SK-MEL-5 (cell line): ENCODE measurements at regions not wholly inside any gene's neighbourhood (a gene's known extent, or its start where the extent isn't known, plus 50 kb on each side); places are given as distances from the start of the nearest gene placed in this dataset.
"Not testable (repeated sequence)": the region's sequence is repeated elsewhere in the genome, so short reads cannot be mapped to it uniquely, and the experiment has no call there.

Experiments used
- DNase-seq: peaks from one replicate; pipeline ENCODE4 v3.0.0-alpha.2; 2016; ENCODE audit warnings: low read depth, low spot score
- in situ Hi-C: cut with HindIII; loops from 2 replicates; pipeline ENCODE4 v1.10.0; 2016; ENCODE audit warnings: low sequenced_read_pairs, high pct_unique_total_duplicates, low pct_unique_long_range_greater_than_20kb

DNA sequence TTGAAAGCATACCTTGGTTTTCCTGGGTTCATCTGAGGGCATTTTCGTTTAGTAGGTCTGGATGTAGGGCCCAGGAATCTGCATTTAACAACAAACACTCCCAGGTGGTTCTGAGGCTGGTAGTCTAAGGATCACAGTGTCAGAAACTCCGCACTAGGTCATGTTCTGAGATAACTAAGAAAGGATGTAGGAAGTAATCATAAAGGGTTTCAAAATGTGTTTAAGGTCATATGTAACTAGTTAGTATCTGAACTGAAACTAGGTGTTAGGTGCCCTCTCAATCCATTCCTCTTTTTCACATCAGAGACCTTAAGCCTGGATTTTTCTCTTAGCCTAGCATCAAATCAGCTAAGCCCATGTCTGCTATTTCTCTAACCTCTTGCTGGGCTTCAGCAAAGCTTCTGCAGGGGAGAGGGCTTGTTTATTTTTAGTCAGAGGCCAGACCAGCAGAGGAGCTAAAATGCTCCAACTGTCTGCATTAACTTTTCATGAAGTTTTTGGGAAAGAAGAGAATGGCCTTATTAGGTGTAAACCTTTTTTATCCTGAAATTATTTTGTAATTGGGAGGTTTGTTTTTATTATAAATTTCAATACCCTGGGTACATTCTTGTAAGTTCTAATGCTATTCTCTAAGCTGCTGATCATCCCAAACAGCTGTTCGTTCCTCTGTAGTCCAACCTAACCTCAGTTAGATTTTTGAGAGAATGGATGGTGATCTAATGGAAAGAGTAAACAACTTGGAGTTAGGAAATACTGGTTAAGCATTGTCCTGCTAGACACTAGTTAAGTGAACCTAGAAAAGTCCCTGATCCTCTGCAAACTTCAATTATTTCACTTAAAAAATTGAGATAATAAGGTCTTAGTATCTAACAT lies 262.8 kb upstream of the RFC3 start:
- in situ Hi-C loops, result no loop called here
- DNase-seq, result no peak

DNA sequence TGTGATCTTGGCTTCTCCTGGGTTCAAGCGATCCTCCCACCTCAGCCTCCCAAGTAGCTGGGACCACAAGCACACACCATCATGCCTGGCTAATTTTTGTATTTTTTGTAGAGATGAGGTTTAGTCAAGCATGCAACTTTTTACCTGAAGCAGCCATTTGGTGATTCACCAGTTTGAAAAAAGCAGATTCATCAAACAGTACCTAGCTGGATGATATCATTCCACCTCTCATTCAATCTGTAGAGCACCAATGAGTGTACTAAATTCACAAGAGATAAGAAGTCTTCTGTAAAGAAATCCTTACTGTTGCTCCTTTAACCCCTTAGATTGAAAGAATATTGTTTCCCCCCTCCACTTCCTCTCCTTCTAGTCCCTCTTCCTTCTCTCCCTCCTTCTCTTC lies 261.1 kb upstream of the RFC3 start:
- in situ Hi-C loops, result no loop called here
- DNase-seq, result no peak

DNA sequence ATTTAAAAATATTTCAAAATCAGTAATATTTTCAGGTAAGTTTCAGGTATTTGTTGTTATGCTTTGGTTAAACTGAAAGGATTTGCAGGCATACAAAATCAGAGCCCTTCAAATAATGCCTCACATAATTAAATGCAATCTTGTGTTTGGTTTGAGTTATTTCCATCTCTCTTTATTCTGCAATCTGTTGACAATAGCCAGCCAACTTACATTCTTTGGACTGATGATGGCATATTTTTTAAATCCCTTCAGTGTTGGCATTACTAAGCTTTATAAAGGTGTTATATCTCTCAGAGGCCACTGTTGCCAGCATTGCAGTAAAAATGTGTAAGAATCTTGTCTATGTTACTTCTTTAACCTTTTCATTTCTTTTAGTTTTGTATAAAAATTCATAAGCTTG lies 257.2 kb upstream of the RFC3 start:
- DNase-seq, result no peak
- in situ Hi-C loops, result no loop called here

DNA sequence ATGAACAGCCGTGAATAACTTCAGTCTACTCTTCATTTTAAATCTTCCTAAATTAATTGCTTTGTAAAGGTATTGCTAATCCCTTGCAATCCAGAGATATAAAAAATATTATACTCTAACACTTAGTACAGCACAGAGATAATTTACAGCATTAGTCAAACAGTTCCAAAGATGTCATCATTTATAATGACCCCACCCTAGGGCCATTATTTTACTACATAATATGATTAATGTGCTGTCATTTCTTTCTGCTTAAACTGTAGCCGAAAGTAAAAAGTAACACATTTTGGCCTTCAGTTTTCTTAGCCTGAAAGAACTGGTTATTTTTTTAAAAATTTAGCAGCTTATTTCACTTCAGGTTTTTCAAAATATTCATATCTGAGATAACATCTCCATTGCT lies 256.3 kb upstream of the RFC3 start:
- DNase-seq, result no peak
- in situ Hi-C loops, result no loop called here

DNA sequence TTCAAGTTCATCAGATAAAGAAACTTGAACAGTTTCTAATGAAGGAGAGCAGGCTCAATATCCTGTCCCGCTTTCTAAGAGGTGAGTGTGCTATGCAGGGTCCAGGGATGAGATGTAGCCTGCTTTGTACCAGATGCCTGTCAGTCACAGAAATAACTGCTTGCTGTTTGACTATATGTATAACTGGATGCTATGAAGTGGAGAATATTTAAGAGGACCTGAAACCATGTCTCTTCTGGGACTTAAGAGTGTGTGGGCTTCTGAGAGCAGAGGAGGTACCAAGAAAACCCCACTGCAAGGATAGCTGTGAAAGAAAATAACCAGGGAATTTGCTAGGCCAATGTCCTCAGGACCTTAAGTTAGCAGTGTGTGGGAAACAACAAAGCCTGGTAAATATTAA lies 246.3 kb upstream of the RFC3 start:
- in situ Hi-C loops, result no loop called here
- DNase-seq, result no peak

DNA sequence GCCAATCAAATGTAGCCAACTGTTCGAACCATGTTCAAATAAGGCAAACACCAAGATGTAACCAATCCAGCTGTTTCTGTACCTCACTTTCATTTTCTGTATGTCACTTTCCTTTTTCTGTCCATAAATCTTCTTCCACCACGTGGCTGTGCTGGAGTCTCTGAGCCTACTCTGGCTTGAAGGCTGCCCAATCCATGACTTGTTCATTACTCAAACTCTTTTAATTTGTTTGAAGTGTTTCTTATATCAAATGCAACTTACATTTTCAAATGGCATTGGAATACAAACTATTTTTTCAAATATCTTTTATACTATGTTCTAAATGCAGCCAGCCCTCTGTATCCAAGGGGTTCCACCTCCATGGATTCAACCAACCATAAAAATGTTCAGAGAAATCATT lies 245.6 kb upstream of the RFC3 start:
- in situ Hi-C loops, DNase-seq: not testable (repeated sequence)

DNA sequence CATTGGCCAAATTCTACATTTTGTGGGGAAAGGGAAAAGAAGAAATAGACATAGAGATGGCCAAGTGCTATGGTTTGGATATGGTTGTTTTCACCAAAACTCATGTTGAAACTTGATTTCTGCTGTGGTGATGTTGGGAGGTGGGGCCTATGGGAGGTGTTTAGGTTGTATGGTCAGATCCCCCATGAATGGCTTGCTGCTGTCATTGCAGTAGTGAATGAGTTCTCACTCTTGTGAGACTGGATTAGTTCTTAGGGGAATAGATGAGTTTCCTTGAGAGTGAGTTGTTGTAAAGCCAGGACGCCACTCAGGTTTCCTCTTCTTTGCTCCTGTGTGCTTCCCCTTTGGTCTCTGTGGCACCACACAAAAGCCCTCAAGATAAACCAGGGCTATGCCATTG lies 242.6 kb upstream of the RFC3 start:
- in situ Hi-C loops, result no loop called here
- no peak for DNase-seq

DNA sequence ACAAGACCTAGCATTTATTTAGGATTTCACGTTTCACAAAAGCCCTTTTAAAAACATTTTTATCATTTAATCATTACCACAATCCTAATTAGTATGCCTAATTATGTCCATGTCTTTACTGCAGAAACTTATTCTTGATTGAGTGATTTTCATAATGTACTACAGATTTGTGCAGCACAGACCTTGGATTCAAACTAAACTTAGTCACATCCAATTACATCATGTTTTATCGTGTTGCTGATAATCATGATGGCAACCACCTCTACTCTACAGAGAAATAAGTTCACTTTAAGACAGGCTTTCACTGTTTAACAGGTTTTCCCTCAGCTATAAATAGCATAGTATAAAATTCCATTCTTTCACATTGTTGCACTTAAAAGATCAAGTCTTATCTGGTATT lies 240.9 kb upstream of the RFC3 start:
- no peak for DNase-seq
- in situ Hi-C loops, result no loop called here

DNA sequence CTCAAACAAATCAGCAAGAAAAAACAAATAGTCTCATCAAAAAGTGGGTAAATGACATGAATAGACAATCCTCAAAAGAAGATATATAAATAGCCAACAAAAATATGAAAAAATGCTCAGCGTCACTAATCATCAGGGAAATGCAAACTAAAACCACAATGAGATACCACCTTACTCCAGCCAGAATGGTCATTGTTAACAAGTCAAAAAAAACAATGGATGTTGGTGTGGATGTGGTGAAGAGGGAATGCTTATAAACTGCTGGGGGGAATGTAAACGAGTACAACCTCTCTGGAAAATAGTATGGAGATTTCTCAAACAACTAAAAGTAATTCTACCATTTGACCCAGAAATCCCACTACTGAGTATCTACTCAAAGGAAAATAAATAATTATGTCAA lies 239.2 kb upstream of the RFC3 start:
- DNase-seq, result no peak
- in situ Hi-C loops, result no loop called here

DNA sequence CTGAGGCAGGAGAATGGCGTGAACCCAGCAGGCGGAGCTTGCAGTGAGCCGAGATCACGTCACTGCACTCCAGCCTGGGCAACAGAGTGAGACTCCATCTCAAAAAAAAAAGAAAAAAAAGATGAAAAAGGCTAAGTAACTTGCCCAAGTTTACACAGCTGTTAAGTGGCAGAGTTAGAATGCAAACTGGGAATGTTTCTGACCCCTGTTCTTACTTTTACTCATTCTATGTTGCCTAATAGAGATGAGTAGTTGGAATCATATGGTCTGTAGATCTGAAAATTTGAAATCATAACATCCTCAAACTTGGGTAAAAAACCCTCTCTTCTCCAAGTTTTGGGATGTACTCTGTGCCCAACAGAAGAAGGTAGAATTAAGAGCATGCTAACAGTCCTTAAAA lies 235.8 kb upstream of the RFC3 start:
- in situ Hi-C loops, result no loop called here
- DNase-seq, result no peak

DNA sequence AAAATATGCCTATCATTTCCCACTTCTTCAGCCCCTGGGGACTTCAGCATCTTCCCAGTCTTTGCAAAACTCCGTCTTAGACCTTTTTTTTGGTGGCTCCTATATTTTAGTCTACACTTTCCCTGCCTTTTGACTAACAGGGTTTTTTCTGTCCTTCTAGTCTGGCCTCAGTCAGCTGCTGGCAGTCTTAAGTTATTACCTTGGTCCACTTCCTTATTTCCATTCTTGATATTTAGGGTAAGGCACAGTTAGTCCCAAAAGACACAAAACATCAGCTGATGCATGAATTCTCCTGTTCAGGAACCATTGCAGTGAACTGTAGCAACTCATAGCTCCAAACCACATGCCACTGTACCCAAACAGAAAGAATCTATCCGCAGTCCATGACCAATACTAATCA lies 234.6 kb upstream of the RFC3 start:
- DNase-seq, result no peak
- in situ Hi-C loops, result no loop called here

DNA sequence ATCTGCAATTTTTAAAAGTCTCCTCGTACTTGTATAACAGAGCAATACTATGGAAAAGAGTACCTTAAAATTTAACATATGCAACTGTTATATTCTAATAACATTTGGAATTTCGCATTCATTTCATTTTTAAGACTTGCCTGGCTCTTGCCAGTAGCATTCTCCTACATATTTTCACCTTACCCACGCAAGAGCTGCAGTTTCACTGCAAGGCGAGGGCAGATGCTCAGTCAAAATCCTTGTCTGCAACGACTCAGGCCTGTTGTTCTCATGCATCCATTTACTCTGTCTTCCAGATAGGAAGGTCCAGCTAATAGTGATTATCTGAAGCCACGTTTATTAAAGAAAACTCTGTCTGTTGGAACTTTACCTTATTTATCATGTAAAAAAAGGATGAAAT lies 227.0 kb upstream of the RFC3 start:
- DNase-seq, result no peak
- in situ Hi-C loops, result no loop called here

DNA sequence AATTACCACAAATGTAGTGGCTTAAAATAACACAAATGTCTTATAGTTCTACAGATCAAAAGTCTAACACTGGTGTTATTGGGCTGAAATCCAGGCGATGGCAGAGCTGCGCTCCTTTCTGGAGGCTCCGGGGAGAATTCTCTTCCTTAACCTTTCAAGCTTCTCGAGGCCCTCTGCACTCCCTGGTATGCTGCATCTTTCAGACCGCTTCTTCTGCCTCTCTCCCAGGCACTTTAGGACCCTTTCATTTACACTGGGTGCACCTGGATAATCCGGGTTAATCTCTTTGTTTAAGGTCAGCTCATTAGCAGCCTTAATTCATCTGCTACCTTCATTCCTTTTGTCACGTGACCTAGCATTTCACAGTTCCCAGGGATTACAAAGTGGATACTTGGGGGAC lies 211.3 kb upstream of the RFC3 start:
- in situ Hi-C loops, result no loop called here
- peak; percentile 78 for DNase-seq

DNA sequence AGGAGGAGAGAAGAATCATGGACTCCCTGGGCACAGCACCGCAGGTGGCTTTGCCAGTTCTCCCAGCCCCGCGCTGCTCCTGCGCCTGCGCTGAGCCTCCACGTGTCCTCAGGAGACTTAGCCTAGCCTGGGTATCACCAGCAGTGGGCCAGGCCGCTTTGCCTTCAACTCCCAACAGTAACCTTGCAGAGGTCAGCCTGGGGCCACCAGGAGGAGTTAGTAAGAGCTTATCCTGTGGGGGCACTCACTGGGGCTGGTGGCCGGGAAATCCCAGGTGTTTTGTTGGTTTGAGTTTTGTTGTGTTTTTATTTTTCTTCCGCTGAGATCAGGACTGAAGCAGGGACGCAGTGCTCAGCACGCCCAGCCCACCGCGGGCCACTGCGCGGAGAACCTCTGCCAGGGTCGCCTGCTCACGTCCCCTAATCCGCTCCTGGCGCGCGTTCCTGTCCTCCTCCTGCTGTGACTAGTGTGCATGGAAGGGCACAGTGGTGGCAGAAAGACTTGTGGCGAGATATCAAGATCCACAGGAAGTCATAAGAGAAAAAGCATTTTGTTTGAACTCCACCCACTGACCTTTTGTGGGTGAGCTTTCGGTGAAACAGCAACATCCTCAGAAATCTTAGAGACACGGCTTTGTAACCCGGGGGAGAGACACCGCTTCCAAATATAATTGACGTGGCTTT lies 207.4 kb upstream of the RFC3 start:
- in situ Hi-C loops, result no loop called here
- DNase-seq, result peak; percentile 95

DNA sequence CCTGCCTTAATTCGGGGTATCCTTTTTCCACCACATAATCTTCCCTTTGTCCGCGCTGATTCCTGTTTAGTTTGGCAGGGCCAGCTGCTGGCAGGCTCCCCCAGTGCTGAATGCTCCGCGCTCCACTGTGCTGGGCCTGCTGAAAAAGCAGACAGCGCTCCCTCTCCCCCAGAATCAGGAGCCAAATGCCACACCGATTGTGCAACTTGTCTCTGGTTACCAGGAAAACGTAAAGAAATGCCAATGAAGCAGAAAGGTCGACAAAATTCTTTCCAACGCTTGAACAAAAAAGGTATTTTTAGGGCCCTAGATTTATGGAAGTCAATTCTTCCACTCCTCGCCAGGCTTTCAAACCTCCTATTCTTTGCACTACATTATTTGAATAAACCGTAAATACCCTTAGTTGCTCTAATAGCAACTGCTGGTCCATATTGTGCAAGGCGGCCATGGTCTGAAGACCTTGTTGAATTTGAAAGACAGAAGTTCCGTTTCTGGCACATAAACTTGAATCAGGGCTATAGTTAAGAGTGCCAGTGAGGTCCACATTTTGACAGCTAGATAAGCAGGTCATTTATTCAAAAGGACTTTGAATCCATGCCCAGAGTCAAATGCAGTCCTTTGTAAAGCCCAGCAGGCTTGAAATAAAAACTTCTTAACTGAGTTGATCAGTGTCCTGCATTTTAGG lies 206.7 kb upstream of the RFC3 start:
- DNase-seq, result peak; percentile 97
- in situ Hi-C loops, result no loop called here

DNA sequence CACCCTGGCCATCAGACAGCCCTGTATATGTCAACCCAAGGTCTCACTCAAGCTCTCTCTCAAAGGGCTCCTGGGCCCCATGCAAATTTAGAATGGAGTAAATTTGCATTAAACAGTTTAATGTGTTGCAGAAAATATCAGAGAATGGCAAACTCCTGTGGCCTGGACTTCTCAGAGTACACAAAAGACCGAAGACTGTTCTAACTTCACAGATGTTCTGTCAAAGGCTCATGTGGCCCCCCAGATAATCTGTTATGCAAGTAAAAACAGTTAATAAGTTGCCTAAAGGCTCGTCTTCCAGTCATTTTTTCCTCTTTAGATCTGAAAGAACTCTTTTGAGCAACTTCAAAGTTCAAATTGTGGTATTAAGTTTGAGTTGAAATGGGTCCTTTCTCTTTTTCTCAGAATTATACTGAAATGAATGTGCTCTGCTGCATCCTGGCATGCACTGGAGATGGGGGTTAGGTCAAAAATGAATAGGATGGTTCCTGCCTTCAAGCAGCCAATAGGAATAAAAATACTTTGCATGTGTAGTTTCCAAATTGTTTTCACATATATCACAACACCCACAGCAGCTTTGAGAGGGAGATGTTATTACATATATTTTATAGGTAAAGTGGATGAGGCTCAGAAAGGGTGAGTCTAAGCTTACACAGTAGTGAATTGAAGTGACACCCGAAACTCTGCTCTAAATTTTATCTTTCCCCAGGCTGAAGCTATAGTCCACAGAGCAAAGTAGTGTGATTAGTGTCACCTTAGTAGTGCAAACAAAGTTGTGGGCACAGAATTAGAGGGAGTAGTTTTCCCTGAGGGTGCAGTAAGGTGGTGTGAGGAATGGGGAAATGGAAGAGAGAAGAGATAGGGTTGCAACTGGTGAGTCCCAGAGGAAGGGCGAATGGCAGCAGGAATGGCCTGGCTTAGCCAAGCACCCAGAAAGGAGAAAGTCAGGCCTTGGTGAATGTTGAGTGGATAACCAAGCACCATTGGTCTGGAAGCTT lies 205.0 kb upstream of the RFC3 start:
- peak; percentile 17 for DNase-seq
- in situ Hi-C loops, result no loop called here

DNA sequence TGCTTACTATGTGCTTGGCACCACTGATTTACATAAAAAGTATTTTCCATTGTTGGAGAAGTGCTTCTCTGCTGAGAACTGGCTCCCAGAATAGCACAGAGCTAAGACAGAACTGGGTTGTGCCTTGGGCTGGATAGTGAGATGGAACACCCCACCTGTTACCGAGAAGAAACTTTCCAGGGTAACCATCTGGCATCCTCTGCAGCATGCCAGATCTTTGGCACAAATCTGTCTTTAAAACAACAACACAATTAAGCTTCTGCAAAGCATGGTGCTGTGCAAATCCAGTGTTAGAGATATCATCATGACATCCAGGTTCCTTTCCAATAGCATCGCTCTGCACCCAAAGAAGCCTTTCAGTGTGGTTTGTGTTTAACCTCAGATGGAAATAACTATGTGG lies 202.5 kb upstream of the RFC3 start:
- no peak for DNase-seq
- in situ Hi-C loops, result no loop called here

DNA sequence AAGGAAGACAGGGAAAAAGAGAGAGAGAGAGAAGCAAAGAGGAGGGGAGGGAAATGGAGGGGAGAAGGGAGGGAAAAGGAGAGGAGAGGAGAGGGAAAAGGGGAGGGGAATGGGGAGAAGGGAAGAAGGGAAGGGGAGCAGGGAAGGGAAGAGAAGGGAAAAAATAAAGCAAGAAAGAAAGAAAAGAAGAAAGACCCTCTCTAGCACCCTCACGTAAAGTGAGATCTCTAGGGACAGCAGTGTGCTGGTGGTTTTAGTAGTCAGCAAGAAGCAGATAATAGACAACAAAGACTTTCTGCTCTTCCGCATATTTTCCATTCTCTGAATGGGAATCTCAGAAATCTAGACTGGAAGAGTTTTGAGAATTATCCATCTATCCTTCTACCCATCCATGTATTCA lies 201.8 kb upstream of the RFC3 start:
- no peak for DNase-seq
- in situ Hi-C loops, result no loop called here
